Panc1 (cell line): ENCODE measurements at regions not wholly inside any gene's neighbourhood (a gene's known extent, or its start where the extent isn't known, plus 50 kb on each side); places are given as distances from the start of the nearest gene placed in this dataset.

Experiments
- ATAC-seq: fragments of 200-7000 bp; cut with Tn5 transposase; 2 replicates; pipeline ENCODE4 v1.9.1; 2020; ENCODE audit warnings: mild to moderate bottlenecking, moderate library complexity
- BruUV-seq: library from RNA; stranded (reverse); fragments of 400-500 nt; replicated peaks from 2 replicates; lab custom pipeline; 2021; lab: Mats Ljungman, UMichigan
- CTCF ChIA-PET: fragments of 300-600 bp; sonication (Branson Sonifier 250); formaldehyde crosslinking; loops from one replicate; lab custom pipeline; 2022; ENCODE audit warnings: antibody characterized with exemption; lab: Charles Lee
- POLR2A ChIA-PET: fragments of 300-600 bp; sonication (Branson Sonifier 250); formaldehyde crosslinking; loops from one replicate; lab custom pipeline; 2022; ENCODE audit warnings: antibody characterized with exemption; lab: Charles Lee
- DNase-seq: peaks from one replicate; pipeline ENCODE4 v3.0.0-alpha.2; 2010; ENCODE audit warnings: low read depth, low spot score
- H3K27ac ChIP-seq: 2 replicates; pipeline ENCODE4 v1.5.1; 2011; ENCODE audit warnings: mild to moderate bottlenecking, low read length, inconsistent platforms
- H3K27me3 ChIP-seq: fragments of 200-500 bp; sonication (Bioruptor generic); 2 replicates; pipeline ENCODE4 v1.6.0; 2014; ENCODE audit warnings: low read length, inconsistent platforms; ENCODE audit not compliant: control insufficient read depth, insufficient read depth
- H3K36me3 ChIP-seq: fragments of 200-500 bp; sonication (Bioruptor generic); 2 replicates; pipeline ENCODE4 v1.5.1; 2014; ENCODE audit warnings: inconsistent platforms, mild to moderate bottlenecking, low read length, moderate library complexity; ENCODE audit not compliant: control insufficient read depth, insufficient read depth
- H3K4me1 ChIP-seq: 2 replicates; pipeline ENCODE4 v1.5.1; 2011; ENCODE audit warnings: inconsistent platforms, mild to moderate bottlenecking, low read length, moderate library complexity; ENCODE audit not compliant: control insufficient read depth, insufficient read depth
- H3K4me3 ChIP-seq, 2 experiments: 2 replicates each; pipeline ENCODE4 v1.5.1; 2011 to 2012; ENCODE audit warnings: low read depth in 2 of 2, low read length in 2 of 2, mild to moderate bottlenecking in 2 of 2, inconsistent platforms in 1 of 2, moderate library complexity in 1 of 2
- H3K9me3 ChIP-seq: fragments of 200-500 bp; sonication (Bioruptor generic); 2 replicates; pipeline ENCODE4 v1.5.1; 2014; ENCODE audit warnings: low read depth, mild to moderate bottlenecking, inconsistent platforms, low read length, moderate library complexity; ENCODE audit not compliant: control insufficient read depth, insufficient read depth
- POLR2AphosphoS5 ChIP-seq: IDR thresholded peaks from 2 replicates; pipeline ENCODE4 v1.6.1; 2012; ENCODE audit warnings: mild to moderate bottlenecking, low read depth, low read length, moderate library complexity
- SIN3A ChIP-seq: IDR thresholded peaks from 2 replicates; pipeline ENCODE4 v1.6.1; 2012; ENCODE audit warnings: low read depth, mild to moderate bottlenecking, low read length, moderate library complexity, borderline replicate concordance; ENCODE audit not compliant: insufficient read depth
- TCF7L2 ChIP-seq: IDR thresholded peaks from 2 replicates; pipeline ENCODE4 v1.6.1; 2011; ENCODE audit warnings: mild to moderate bottlenecking, low read depth, low read length, inconsistent platforms
- in situ Hi-C: cut with HindIII; loops from 2 replicates; pipeline ENCODE4 v1.10.0; 2016; ENCODE audit warnings: low sequenced_read_pairs, low pct_unique_long_range_greater_than_20kb
- intact Hi-C: fragments of 100-400 bp; cut with micrococcal nuclease; formaldehyde crosslinking; loops from one replicate; pipeline ENCODE4 v1.10.0; 2022; ENCODE audit not compliant: unreplicated experiment
- TF ChIP-seq, protein P1 (sequence below), 2 experiments: IDR thresholded peaks; 2 replicates each; pipeline ENCODE4 v1.6.1; 2011 to 2012; ENCODE audit warnings: low read depth in 2 of 2, control low read depth in 1 of 2, low read length in 1 of 2, mild to moderate bottlenecking in 1 of 2, moderate library complexity in 1 of 2; ENCODE audit not compliant: insufficient read depth in 1 of 2
- TF ChIP-seq, protein P2 (sequence below): fragments of 450-650 bp; IDR thresholded peaks from 2 replicates; pipeline ENCODE4 v1.5.1; 2017; ENCODE audit warnings: mild to moderate bottlenecking

DNA sequence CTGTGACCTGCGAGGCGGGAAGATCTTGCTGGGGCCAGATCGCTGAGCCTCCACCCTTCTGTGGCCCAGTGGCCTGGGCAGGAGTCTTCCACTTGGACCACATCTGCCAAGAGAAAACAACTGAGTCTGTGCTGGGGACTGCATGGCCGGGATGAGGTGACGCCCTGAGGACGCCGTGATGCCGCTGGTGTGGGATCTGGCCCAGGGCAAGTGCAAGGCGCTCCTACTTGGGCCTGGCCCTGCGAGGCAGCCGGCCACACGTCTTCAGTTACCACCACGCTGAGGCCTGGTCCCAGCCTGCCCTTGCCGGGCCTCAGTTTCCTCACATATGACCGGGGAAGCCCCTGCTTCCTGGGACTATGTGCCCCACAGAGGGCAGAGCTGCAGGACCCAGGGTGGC lies 133.4 kb downstream of the SLC25A46 start:
- no peak overlapping the region for H3K27ac ChIP-seq
- no peaks in the 10 kb centered on the region for H3K36me3 ChIP-seq
- ATAC-seq (no peak), DNase-seq (no peak)
- no TSS peak for BruUV-seq
- no peaks in the 10 kb centered on the region for H3K27me3 ChIP-seq
- in situ Hi-C loops = no loop called here
- ChIA-PET POLR2A (no interaction called here), CTCF (no interaction called here)
- TF ChIP-seq, protein P1, sequence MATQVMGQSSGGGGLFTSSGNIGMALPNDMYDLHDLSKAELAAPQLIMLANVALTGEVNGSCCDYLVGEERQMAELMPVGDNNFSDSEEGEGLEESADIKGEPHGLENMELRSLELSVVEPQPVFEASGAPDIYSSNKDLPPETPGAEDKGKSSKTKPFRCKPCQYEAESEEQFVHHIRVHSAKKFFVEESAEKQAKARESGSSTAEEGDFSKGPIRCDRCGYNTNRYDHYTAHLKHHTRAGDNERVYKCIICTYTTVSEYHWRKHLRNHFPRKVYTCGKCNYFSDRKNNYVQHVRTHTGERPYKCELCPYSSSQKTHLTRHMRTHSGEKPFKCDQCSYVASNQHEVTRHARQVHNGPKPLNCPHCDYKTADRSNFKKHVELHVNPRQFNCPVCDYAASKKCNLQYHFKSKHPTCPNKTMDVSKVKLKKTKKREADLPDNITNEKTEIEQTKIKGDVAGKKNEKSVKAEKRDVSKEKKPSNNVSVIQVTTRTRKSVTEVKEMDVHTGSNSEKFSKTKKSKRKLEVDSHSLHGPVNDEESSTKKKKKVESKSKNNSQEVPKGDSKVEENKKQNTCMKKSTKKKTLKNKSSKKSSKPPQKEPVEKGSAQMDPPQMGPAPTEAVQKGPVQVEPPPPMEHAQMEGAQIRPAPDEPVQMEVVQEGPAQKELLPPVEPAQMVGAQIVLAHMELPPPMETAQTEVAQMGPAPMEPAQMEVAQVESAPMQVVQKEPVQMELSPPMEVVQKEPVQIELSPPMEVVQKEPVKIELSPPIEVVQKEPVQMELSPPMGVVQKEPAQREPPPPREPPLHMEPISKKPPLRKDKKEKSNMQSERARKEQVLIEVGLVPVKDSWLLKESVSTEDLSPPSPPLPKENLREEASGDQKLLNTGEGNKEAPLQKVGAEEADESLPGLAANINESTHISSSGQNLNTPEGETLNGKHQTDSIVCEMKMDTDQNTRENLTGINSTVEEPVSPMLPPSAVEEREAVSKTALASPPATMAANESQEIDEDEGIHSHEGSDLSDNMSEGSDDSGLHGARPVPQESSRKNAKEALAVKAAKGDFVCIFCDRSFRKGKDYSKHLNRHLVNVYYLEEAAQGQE (IDR thresholded peaks at IDR 0.05; ENCODE audit: insufficient read depth in 1 of 2, low read depth in 2 of 2, low read length in 1 of 2) = no peak
- TF ChIP-seq, protein P2, sequence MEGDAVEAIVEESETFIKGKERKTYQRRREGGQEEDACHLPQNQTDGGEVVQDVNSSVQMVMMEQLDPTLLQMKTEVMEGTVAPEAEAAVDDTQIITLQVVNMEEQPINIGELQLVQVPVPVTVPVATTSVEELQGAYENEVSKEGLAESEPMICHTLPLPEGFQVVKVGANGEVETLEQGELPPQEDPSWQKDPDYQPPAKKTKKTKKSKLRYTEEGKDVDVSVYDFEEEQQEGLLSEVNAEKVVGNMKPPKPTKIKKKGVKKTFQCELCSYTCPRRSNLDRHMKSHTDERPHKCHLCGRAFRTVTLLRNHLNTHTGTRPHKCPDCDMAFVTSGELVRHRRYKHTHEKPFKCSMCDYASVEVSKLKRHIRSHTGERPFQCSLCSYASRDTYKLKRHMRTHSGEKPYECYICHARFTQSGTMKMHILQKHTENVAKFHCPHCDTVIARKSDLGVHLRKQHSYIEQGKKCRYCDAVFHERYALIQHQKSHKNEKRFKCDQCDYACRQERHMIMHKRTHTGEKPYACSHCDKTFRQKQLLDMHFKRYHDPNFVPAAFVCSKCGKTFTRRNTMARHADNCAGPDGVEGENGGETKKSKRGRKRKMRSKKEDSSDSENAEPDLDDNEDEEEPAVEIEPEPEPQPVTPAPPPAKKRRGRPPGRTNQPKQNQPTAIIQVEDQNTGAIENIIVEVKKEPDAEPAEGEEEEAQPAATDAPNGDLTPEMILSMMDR = no peak
- no peak for TF ChIP-seq POLR2AphosphoS5
- TF ChIP-seq SIN3A = no peak
- no peak for TF ChIP-seq TCF7L2
- no peaks in the 10 kb centered on the region for H3K4me1 ChIP-seq
- no peak overlapping the region for H3K4me3 ChIP-seq
- intact Hi-C loops = no loop called here
- H3K9me3 ChIP-seq = no peaks in the 10 kb centered on the region

DNA sequence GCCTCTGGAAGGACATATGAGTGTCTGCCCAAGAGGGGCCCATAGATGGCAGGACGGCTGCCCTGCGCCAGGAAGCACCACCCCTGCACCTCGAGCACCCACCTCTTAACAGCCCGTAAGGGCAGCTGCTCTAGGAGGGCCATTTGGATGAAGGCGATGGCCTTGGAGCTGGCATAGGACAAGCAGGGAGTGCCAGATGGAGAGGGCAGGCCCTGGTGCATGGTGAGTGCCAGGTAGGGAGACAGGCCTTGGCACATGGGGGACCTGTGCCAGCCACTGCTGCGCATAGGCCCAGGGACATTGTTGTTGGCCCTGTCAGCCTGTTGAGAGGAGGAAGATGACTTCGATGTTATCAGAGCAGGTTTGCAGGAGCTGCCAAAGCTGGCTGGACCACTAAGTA lies 134.2 kb downstream of the SLC25A46 start:
- no peak for TF ChIP-seq TCF7L2
- TF ChIP-seq, protein P1 (IDR thresholded peaks at IDR 0.05; ENCODE audit: insufficient read depth in 1 of 2, low read depth in 2 of 2, low read length in 1 of 2) = no peak
- no peak for TF ChIP-seq POLR2AphosphoS5
- TF ChIP-seq SIN3A = no peak
- TF ChIP-seq, protein P2 = no peak
- Histone ChIP-seq H3K27me3 (no peaks in the 10 kb centered on the region), H3K4me3 (no peak overlapping the region), H3K36me3 (no peaks in the 10 kb centered on the region), H3K9me3 (no peaks in the 10 kb centered on the region), H3K4me1 (no peaks in the 10 kb centered on the region), H3K27ac (no peak overlapping the region)
- intact Hi-C loops = no loop called here
- POLR2A ChIA-PET = no interaction called here
- in situ Hi-C loops = no loop called here
- CTCF ChIA-PET = no interaction called here
- no TSS peak for BruUV-seq
- DNase-seq = no peak
- no peak for ATAC-seq
